CD4-positive, alpha-beta T cell treated with Interferon gamma for 1 hour (primary cell): ENCODE measurements at regions not wholly inside any gene's neighbourhood (a gene's known extent, or its start where the extent isn't known, plus 50 kb on each side); places are given as distances from the start of the nearest gene placed in this dataset.
"Not testable (repeated sequence)": the region's sequence is repeated elsewhere in the genome, so short reads cannot be mapped to it uniquely, and the experiment has no call there.

Experiments used
- DNase-seq: peaks from one replicate; pipeline ENCODE4 v3.0.0-alpha.2; 2020

DNA sequence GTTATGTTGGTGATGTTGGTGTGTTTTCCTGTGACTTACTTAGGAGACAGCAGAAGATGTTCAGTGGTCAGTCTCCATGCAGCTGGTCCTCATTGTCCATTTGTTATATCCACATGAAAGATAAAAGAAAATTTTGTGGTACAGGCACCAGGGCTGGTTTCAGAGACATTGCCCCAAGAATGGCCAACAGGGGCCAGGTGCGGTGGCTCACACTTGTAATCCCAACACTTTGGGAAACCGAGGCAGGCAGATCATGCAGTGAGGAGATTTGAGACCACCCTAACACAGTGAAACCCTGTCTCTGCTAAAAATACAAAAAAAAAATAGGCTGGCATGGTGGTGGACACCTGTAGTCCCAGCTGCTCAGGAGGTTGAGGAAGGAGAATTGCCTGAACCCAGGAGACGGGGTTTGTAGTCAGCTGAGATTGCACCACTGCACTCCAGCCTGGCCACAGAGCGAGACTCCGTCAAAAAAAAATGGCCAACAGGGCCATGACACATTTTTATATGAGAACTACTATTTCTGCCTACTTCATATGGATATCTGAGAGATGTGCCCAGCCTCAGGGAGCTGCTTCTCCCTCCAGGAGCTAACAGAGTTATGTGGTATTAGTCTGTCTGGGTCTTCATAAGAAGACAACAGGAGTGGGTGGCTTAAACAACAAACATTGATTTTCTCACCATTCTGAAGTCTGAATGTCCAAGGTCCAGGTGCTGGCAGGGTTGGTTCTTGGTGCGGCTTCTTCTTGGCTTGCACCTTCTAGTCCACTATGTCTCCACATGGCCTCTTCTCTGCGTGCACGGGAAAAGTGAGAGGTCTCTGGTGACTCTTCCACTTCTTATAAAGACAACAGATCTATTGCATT lies 821.7 kb downstream of the TMEM121 start:
- DNase-seq = no peak

DNA sequence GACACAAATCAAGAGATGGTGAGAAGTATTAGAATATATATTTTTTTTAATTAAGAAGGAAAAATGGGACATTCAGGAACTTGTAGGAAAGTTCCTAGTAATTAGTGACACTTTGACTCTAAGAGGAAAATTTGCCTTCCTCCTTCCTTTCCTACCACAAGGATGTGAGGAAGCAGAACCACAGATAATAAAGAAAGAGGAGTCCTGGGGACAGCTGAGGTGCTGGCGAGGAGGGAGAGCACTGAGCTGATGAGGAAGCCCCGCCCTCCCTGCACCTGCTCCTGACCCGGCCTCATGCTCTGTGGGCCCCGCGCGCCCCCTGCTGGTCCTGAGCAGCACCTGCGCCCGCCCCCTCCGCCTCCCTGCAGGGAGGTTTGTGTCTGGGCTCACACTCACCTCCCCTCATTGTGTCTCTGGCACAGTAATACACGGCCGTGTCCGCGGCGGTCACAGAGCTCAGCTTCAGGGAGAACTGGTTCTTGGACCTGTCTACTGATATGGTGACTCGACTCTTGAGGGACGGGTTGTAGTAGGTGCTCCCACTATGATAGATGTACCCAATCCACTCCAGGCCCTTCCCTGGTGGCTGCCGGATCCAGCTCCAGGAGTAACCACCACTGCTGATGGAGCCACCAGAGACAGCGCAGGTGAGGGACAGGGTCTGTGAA lies 822.6 kb downstream of the TMEM121 start:
- DNase-seq = peak; percentile 69

DNA sequence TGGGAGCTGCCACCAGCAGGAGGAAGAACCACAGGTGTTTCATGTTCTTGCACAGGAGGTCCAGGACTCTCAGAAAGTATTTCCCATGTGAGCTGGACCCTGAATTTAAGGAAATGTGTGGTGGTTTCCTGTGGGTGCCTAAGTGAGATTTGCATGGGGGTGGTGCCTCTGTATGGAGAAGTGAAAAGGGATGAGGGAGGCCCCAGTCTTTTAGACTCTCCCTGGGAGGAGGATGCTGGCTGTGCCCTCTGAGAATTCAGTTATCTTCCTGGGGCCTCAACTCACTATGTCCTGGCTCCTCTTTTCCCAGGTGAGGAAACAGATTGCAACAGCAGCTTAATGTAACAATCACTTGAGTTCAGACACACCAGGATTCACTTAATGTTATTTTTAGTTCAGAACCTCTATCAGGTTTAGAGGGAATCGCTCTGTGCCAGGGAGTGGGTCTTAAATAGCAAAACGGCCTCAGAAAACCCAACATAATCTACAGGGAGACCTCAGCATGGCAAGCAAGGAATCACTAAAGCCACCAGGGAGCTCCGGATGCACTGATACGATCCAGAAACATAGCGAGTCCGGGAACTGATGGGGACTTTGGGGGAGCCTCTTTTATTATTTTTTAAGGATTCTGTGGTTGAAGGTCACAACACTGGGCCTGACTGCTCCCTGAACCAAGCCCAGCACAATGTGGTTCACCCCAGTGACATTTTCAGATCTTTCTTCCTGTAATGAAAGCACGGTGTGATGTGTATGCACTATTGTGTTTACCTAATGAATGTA lies 823.5 kb downstream of the TMEM121 start:
- DNase-seq = not testable (repeated sequence)

DNA sequence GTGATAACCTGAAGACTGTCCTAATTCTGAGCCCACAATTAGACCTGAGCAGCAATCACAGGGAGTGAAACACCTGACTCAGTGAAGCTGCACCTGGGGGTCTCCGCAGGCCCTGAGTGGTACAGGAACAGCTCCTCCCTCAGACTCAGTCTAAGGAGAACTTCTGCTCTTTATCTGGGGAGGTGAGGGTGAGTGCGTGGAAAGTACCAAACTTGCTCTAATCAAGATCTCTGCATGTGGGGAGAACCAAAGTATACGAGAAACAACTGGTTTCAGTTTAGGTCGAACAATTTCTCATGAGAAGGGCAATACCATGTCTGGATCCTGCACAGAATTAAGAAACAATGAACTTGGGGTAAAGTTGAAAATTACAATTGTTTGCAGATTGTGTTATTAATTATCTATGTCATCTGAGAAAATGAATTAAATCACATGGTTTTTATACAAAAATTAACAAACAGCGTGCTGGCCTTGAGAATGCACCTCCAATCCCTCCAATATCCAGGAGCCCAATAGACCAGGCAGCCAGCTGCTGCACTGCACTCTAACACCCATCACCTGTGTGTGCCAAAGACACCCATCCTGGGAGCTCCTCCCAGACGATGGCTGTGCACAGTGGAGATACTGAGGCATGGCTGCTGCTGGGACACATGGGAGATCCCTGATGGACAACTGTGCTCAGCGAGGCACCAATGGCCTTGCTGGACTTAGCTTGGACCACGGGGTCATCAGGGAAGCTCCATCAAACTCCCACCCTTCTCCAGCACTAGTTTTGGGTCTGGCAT lies 828.8 kb downstream of the TMEM121 start:
- DNase-seq = not testable (repeated sequence)

DNA sequence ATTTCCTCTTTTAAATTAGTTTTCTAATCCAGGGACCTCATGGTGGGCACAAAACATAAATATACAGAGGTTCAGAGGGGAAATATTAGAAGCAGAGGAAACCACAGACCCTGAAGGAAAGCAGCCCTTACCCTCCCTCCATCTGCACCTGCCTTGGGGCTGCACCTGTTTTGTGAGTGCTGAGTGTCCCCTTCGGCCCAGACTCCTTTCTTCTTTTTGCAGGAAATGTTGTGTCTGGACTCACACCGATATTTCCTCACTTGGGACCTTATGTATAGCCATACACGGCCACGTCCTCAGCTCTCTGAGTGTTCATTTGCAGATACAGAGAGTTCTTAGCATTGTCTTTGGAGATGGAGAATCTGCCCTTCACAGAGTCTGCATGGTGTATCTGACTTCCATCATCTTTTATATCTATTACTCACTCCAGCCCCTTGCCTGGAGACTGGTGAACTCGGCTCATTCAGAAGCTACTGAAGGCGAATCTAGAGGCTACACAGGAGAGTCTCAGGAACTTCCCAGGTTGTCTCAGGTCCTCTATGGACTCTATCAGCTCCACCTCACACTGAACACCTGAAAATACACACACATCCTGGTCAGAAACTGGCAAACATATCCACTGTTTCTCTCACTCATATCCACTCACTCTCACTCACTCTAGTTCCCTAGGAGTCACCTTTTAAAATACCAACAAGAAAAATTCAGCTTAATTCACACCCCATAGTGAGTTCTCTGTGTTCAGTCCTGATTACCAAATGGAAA lies 829.7 kb downstream of the TMEM121 start:
- DNase-seq = not testable (repeated sequence)

DNA sequence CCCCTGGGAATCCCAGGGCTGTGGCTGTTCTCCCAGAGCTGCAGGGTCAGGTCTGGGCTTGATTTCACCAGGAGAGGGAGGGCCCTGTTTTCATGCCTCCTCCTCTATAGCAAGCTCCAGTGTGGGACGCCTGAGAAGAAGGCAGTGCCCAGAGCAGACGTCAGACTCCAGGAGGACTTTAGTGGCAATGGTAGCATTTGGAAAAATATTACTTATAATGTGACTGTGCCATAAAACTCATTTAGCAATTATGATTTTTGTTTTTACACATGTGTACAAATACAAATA lies 830.2 kb downstream of the TMEM121 start:
- DNase-seq = not testable (repeated sequence)

DNA sequence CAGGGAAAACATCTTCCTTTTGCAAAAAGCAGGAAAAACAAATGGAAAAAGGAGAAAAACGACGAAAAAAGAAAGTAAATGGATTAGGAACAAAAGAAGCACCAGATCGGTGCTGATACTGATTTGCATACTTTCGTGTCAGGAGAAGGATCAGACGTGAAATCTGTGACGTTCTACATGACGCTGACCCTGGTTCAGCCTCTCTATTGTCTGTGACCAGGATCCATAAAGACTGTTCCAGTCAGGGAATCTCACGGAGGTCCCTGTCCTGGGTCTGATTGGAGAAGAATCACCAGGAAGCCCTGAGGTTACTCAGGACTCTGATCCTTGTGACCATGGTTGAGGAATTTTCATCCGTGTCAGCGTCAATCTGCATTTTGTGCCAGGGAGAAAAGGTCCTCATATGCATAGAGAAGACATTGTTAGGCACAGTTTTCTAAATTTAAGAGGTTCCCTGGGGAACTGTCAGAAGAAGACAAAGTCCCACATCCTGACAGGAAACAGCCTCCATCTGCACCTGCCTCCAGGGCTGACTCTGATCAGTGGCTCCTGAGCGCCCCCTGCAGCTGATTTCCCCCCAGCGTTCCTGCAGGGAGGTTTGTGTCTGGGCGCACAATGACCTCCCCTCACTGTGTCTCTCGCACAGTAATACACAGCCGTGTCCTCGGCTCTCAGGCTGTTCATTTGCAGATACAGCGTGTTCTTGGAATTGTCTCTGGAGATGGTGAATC lies 832.9 kb downstream of the TMEM121 start:
- not testable (repeated sequence) for DNase-seq

DNA sequence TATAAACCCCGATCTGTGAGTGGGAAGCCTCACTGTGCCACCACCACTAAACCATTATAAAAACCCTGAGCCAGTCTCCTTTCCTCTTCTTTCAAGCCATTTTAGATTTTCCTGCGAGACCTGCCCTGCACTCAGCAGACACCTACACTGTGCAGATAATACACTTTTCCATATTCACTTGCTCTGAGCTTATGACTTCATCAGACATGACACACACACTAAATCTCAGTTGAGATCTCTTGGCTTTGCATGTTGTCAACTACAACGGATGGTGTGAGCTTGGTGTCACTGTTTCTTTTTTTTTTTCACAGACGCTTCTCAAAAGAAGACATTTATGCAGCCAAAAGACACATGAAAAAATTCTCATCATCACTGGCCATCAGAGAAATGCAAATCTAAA lies 839.0 kb downstream of the TMEM121 start:
- DNase-seq = not testable (repeated sequence)

DNA sequence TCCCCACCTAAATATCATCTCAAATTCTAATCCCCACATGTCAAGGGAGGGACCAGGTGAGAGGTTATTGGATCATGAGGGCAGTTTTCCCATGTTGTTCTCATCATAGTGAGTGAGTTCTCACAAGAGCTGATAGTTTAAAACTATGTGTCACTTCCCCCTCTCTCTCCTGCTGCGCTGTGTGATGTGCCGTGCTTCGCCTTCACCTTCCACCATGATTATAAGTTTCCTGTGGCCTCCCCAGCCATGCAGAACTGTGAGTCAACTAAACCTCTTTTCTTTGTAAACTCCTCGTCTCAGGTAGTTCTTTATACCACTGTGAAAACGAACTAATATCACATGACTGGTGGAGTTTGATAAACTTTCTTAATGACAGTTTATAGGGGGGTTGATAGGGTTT lies 839.5 kb downstream of the TMEM121 start:
- DNase-seq = not testable (repeated sequence)

DNA sequence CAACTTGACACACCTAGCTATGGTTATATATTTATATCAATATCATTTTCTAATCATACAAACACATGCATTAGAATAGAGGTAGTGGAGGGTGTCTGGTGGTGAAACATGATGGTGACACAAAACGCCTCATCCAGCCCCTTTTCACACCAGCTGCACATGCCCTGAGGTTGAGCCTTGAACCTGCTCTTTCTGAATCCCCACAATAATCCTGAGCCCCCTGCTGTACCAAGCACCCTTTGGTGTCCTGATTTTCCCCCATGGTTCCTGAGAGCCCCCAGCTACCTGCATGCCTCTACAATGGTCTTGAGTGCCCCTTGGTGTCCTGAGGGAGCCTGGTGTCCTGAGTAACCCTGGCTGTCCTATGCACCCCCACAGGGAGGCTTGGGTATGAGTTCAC lies 840.6 kb downstream of the TMEM121 start:
- DNase-seq = not testable (repeated sequence)

DNA sequence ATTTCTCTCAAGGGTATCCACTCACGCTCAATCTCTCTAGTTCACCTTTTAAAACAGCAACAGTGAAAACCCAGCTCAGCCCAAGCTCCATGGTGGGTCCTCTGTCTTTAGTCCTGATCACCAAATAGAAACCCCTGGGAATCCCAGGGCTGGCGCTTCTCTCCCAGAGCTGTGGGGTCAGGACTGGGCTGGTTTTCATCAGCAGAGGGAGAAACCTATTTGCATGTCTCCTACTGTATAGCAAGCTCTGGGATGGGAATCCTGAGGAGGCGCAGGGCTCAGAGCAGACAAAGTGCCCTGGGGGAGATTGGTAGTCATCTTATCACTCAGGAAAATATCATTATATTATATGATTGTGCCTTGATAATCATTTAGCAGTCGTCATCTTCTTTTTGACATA lies 843.1 kb downstream of the TMEM121 start:
- not testable (repeated sequence) for DNase-seq

DNA sequence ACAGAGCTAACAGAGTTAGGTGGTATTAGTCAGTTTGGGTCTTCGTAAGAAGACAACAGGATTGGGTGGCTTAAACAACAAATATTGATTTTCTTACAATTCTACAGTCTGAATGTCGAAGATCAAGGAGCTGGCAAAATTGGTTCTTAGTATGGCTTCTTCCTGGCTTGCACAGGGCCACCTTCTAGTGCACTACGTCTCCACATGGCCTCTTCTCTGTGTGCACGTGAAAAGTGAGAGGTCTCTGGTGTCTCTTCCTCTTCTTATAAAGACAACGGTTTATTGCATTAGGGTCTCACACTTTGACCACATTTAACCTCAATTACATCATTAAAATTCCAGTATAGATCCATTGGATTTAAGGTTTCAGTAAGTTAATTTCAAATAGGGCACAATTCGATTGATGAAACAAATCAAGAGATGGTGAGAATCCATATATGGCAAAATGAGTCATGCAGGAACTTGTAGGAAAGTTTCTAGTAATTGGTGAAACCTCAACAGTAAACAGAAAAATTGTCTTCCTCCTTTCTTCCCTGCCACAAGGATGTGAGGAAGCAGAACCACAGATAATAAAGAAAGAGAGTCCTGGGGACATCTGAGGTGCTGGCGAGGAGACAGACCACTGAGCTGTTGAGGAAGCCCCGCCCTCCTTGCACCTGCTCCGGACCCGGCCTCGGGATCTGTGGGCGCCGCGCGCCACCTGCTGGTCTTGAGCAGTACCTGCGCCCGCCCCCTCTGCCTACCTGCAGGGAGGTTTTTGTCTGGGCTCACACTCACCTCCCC lies 846.7 kb downstream of the TMEM121 start:
- peak; percentile 76 for DNase-seq

DNA sequence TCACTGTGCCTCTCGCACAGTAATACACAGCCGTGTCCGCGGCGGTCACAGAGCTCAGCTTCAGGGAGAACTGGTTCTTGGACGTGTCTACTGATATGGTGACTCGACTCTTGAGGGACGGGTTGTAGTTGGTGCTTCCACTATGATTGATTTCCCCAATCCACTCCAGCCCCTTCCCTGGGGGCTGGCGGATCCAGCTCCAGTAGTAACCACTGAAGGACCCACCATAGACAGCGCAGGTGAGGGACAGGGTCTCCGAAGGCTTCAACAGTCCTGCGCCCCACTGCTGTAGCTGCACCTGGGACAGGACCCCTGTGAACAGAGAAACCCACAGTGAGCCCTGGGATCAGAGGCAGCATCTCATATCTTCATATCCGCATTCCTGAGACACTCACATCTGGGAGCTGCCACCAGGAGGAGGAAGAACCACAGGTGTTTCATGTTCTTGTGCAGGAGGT lies 847.3 kb downstream of the TMEM121 start:
- DNase-seq = not testable (repeated sequence)

DNA sequence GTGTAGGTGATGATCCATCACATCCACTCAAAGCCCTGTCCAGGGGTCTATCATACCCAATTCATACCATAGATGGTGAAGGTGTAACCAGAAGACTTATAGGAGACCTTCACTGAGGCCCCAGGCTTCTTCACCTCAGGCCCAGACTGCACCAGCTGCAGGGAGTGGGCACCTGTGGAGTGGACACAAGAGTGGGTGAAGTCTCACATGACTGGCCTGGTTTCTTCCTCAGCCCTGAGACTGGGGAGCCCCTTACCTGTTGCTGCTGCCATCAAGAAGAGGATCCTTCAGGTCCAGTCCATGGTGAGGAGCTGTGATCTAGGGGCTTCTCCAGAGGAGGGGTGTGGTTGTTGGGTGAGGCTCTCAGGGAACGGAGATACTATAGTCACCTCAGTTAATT lies 851.0 kb downstream of the TMEM121 start:
- no peak for DNase-seq

DNA sequence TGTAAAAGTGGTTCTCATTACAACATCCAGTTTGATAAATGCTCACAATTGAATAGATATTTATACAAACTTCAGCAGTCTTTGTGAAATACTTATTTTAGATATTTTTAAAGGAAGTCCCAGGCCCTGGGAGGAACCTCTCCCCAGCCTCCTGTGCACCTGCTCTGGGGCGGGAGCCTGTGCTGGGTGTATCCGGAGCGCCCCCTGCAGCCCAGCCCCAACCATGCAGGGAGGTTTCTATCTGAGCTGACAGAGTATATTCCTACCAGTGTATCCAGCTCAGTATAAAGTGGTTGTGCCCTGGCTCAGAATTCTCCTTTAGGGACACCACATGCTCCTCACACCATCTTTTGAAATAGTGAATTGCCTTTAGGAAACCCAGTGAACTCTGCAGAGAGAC lies 851.8 kb downstream of the TMEM121 start:
- DNase-seq = peak; percentile 16

DNA sequence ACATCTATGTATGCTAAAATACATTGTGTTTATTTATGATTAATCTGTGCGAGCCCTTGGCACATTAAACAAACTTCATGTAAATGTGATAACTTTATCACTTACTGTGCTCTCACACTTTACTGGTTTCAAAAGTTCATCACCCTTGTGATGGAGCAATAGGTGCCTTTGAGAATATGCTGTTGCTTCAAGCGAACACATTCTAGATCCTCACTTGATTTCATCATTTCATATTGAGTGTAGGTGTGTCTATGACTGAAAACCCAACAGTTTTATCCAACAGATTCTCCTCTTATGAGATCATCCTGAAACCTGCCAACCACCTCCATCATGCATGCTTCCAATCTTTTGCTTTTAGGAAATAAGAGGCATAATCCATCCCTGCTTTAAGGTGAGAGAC lies 854.4 kb downstream of the TMEM121 start:
- DNase-seq = no peak

DNA sequence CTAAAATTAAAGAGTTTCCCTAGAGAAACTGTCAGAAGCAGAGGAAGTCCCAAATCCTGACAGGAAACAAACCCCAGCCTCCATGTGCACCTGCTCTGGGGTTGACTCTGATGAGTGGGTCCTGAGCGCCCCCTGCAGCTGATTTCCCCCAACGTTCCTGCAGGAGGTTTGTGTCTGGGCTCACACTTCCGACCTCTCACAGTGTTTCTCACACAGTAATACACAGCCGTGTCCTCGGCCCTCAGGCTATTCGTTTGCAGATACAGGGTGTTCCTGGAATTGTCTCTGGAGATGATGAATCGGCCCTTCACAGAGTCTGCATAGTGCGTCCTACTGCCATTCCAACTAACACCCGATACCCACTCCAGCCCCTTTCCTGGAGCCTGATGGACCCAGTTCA lies 862.8 kb downstream of the TMEM121 start:
- DNase-seq = not testable (repeated sequence)

DNA sequence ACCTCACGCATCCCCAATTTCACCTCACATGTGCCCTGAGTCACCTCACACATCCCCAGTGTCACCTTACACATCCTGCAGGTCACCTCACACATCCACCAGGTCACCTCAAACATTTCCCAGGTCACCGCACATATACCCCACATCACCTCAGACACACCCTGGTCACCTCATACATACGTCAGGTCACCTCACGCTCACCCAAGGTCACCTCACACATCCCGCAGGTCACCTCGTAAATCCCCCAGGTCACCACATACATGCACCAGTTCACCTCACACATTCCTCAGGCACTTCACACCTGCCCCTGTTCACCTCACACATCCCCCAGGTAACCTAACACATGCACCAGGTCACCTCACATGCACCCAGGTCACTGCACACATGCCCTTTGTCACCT lies 864.0 kb downstream of the TMEM121 start:
- no peak for DNase-seq

DNA sequence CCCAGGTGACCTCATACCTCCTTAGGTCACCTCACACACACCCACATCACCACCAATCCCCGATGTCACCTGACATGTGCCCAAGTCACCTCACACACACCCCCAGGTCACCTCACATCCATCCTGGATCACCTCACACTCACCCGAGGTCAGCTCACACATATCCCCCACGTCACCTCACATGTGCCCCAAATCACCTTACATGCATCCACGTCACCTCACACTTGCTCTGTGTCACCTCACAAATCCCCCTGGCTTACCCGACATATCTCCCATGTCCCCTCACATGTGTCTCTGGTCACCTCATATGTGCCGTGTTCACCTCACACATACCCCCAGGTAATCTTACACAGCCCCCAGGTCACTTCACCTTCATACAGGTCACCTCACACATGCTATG lies 864.6 kb downstream of the TMEM121 start:
- DNase-seq = no peak

DNA sequence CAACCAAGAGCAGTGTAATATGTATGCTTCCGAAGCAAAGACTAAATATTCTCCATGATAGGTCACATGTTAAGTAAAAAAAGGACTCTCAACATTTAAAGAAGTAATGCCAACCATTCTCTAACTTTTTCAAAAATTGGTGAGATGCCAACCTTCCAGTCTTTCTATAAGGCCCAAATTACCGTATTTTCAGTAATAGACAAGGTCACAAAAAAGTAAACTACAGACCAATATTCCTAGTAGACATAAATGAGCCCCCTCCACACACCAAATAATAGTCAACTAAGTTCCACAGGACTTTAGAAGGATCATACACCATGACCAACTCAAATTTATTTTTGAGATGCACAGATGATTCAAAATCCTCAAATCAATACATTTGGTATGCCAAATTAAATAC lies 867.4 kb downstream of the TMEM121 start:
- DNase-seq = no peak
